Chondrocyte (in vitro differentiated cells): ENCODE measurements at regions not wholly inside any gene's neighbourhood (a gene's known extent, or its start where the extent isn't known, plus 50 kb on each side); places are given as distances from the start of the nearest gene placed in this dataset.

Source experiments
- DNase-seq: peaks from one replicate; pipeline ENCODE4 v3.0.0; 2021; ENCODE audit warnings: mixed read lengths, low spot score
- H3K27ac Mint-ChIP-seq: one replicate; pipeline ENCODE4 v1.8.0; 2021; ENCODE audit warnings: mild to moderate bottlenecking, moderate library complexity, mixed read lengths; ENCODE audit not compliant: unreplicated experiment
- H3K27me3 Mint-ChIP-seq: 2 replicates; pipeline ENCODE4 v1.8.0; 2021; ENCODE audit warnings: low read depth, mixed read lengths
- H3K36me3 Mint-ChIP-seq: 2 replicates; pipeline ENCODE4 v1.8.0; 2021; ENCODE audit warnings: low read depth, mixed read lengths
- H3K4me1 Mint-ChIP-seq: 2 replicates; pipeline ENCODE4 v1.8.0; 2021; ENCODE audit warnings: low read depth, mild to moderate bottlenecking, mixed read lengths
- H3K4me3 Mint-ChIP-seq: one replicate; pipeline ENCODE4 v1.8.0; 2021; ENCODE audit warnings: mild to moderate bottlenecking, moderate library complexity, mixed read lengths; ENCODE audit not compliant: unreplicated experiment
- H3K9me3 Mint-ChIP-seq: 2 replicates; pipeline ENCODE4 v1.8.0; 2021; ENCODE audit warnings: low read depth, mixed read lengths
- TF ChIP-seq, protein P1 (sequence below): fragments of 200-600 bp; sonication (generic); IDR thresholded peaks from 2 replicates; pipeline ENCODE4 v1.5.0; 2021; ENCODE audit warnings: antibody characterized with exemption, mild to moderate bottlenecking, moderate library complexity

DNA sequence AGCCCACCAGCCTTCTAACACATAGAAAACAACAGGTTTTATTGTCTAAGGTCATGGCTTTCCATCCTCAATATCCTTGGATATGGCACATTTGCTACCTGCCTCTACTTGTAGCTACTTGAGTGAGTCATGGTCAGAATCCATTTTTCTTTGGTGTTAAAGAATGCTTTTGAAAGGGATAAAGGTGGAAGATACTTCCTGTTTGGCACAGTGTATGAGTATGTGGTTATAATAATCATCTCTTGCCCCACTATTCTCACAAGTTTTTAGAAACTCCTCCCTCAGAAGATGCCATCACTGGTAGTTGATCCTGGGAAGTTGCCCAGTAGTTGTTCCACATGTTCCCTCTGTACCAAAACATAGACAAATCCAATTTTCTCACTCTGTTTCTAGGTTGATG lies 508.6 kb upstream of the IL12A start:
- H3K36me3 Mint-ChIP-seq: peaks cover 3% of the 10 kb centered on the region
- peaks cover 22% of the 10 kb centered on the region for H3K9me3 Mint-ChIP-seq
- no peak for DNase-seq
- no peaks in the 10 kb centered on the region for H3K4me1 Mint-ChIP-seq
- H3K4me3 Mint-ChIP-seq: no peak overlapping the region
- TF ChIP-seq, protein P1, sequence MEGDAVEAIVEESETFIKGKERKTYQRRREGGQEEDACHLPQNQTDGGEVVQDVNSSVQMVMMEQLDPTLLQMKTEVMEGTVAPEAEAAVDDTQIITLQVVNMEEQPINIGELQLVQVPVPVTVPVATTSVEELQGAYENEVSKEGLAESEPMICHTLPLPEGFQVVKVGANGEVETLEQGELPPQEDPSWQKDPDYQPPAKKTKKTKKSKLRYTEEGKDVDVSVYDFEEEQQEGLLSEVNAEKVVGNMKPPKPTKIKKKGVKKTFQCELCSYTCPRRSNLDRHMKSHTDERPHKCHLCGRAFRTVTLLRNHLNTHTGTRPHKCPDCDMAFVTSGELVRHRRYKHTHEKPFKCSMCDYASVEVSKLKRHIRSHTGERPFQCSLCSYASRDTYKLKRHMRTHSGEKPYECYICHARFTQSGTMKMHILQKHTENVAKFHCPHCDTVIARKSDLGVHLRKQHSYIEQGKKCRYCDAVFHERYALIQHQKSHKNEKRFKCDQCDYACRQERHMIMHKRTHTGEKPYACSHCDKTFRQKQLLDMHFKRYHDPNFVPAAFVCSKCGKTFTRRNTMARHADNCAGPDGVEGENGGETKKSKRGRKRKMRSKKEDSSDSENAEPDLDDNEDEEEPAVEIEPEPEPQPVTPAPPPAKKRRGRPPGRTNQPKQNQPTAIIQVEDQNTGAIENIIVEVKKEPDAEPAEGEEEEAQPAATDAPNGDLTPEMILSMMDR: no peak
- peaks cover 25% of the 10 kb centered on the region for H3K27me3 Mint-ChIP-seq
- no peak overlapping the region for H3K27ac Mint-ChIP-seq

DNA sequence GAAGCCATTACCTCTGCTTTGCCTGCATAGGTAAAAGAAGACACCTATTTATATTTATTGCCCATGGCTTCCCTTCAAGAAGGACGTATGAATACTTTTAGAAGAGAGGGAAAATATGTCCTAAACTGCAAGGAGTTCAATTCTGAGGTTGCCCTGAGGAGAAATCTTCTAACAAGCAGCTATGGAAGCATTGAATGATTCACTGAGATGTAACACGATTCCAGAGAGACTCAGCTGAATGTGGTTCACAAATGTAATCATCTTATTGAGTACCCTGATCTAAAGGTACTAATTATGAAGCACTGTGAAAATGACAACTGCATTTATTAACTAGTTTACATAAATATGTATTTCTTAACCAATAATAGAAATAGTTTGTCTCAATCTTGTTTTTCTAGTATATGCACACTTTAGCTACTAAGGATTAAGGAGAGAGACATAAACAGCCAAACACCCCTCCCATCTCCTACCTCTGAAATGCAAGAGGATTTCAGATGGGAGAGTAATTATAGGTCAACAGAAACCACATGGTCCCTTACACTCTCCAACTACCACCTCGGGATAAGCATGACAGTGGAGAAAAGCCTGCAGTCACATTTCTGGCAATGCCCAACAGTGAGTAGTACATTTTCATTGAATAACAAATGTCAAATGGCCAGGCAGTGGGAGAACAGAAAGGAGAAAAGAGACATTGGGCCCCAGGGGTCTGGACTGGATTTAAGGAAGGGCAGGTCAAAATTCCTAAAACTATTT lies 506.2 kb upstream of the IL12A start:
- no peak overlapping the region for H3K27ac Mint-ChIP-seq
- TF ChIP-seq, protein P1: no peak
- no peaks in the 10 kb centered on the region for H3K4me1 Mint-ChIP-seq
- DNase-seq: no peak
- H3K27me3 Mint-ChIP-seq: peaks cover 32% of the 10 kb centered on the region
- H3K4me3 Mint-ChIP-seq: no peak overlapping the region
- peaks cover 4% of the 10 kb centered on the region for H3K36me3 Mint-ChIP-seq
- H3K9me3 Mint-ChIP-seq: peaks cover 30% of the 10 kb centered on the region

DNA sequence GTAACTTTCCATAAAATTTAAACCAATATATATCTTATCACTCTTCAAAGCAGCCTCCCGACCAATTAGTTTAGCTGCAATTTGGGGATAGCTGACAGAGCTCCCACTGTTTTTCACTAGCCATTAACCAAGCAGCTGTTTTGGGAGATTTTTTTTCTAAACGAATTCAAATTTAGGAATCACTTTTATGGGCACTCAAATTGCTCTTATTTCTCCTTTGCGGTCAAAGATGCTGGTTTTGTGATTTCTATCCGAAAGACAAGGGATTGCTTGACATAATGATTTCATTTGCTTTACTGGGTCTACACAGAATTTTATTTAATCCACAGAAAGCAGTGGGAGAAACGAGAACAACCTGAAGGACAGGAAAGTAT lies 505.7 kb upstream of the IL12A start:
- Mint-ChIP-seq H3K27me3 (peaks cover 32% of the 10 kb centered on the region), H3K4me1 (no peaks in the 10 kb centered on the region)
- TF ChIP-seq, protein P1: no peak

DNA sequence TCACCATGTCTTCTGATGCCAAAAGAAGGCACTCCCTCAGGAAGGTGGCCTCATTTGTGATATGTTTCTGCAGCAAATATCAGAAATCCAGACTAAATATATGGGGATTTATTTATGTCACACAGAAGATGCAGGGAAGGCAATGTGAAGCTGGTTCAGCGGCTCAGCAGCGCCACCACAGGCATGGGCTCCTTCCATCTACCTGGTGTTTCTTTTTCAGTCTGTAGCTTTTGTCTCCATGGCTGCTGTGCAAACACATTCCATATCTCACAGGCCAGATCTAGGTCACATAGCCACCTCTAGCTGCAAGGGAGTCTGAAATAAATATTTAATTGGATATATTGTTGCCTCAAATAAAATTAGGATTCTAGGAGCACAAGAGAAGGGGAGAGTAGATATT lies 502.1 kb upstream of the IL12A start:
- TF ChIP-seq, protein P1: no peak
- H3K4me1 Mint-ChIP-seq: no peaks in the 10 kb centered on the region
- H3K27me3 Mint-ChIP-seq: peaks cover 33% of the 10 kb centered on the region
- H3K4me3 Mint-ChIP-seq: no peak overlapping the region
- H3K36me3 Mint-ChIP-seq: peaks cover 2% of the 10 kb centered on the region
- peaks cover 19% of the 10 kb centered on the region for H3K9me3 Mint-ChIP-seq
- H3K27ac Mint-ChIP-seq: no peak overlapping the region
- no peak for DNase-seq

More for the DNA sequence above, 505.7 kb upstream of the IL12A start:
- H3K27ac Mint-ChIP-seq: no peak overlapping the region
- H3K4me3 Mint-ChIP-seq: no peak overlapping the region
- peaks cover 2% of the 10 kb centered on the region for H3K36me3 Mint-ChIP-seq
- DNase-seq: no peak
- peaks cover 27% of the 10 kb centered on the region for H3K9me3 Mint-ChIP-seq

DNA sequence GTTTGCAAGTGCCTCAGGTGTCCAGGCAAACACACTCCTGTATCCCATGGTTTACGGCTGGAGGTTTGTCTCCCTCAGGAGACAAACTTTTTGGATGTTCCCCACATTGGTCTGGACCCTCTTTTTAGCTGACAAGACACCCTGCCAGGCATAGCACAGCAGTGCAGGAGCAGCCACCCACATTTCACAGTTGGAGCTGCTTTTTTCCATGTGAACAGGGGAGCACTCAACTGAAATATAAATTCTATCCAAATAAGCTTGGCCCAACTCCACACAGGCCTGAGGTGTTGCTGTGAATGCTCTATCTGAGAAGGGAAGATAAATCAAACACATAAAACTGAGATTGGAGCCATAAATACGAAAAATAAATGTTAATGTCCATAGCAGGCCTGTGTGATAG lies 501.3 kb upstream of the IL12A start:
- peaks cover 19% of the 10 kb centered on the region for H3K9me3 Mint-ChIP-seq
- H3K4me1 Mint-ChIP-seq: no peaks in the 10 kb centered on the region
- peaks cover 31% of the 10 kb centered on the region for H3K27me3 Mint-ChIP-seq
- H3K27ac Mint-ChIP-seq: no peak overlapping the region
- peaks cover 2% of the 10 kb centered on the region for H3K36me3 Mint-ChIP-seq
- TF ChIP-seq, protein P1: no peak
- no peak for DNase-seq
- H3K4me3 Mint-ChIP-seq: no peak overlapping the region
